ENCODE measurements at regions not wholly inside any gene's neighbourhood (a gene's known extent, or its start where the extent isn't known, plus 50 kb on each side); places are given as distances from the start of the nearest gene placed in this dataset.

GRCh38 chr4:56226579-56226978 is 160.7 kb downstream of the AASDH start:
- Mint-ChIP-seq H3K4me3 (no peak overlapping the region), H3K4me1 (no peaks in the 10 kb centered on the region), H3K27ac (ENCODE audit: unreplicated experiment) (no peak overlapping the region), H3K27me3 (ENCODE audit: low read depth) (no peaks in the 10 kb centered on the region), H3K36me3 (ENCODE audit: low read depth) (peaks cover 22% of the 10 kb centered on the region), H3K9me3 (no peaks in the 10 kb centered on the region)
- DNase-seq (ENCODE audit: low read depth, low spot score): no peak
- TF ChIP-seq CTCF (conservative IDR thresholded peaks at IDR 0.05): no peak

GRCh38 chr4:56224641-56225040 is 162.7 kb downstream of the AASDH start:
- Mint-ChIP-seq H3K27ac (ENCODE audit: unreplicated experiment) (no peak overlapping the region), H3K4me1 (no peaks in the 10 kb centered on the region), H3K9me3 (no peaks in the 10 kb centered on the region), H3K36me3 (ENCODE audit: low read depth) (peaks cover 14% of the 10 kb centered on the region), H3K27me3 (ENCODE audit: low read depth) (no peaks in the 10 kb centered on the region), H3K4me3 (no peak overlapping the region)
- TF ChIP-seq CTCF (conservative IDR thresholded peaks at IDR 0.05): no peak
- no peak for DNase-seq (ENCODE audit: low read depth, low spot score)

GRCh38 chr4:56222514-56222913 is 164.8 kb downstream of the AASDH start:
- DNase-seq (ENCODE audit: low read depth, low spot score): no peak
- TF ChIP-seq CTCF (conservative IDR thresholded peaks at IDR 0.05): no peak
- Mint-ChIP-seq H3K4me1 (no peaks in the 10 kb centered on the region), H3K36me3 (ENCODE audit: low read depth) (peaks cover 13% of the 10 kb centered on the region), H3K9me3 (peaks cover under 1% of the 10 kb centered on the region), H3K27ac (ENCODE audit: unreplicated experiment) (no peak overlapping the region), H3K4me3 (no peak overlapping the region), H3K27me3 (ENCODE audit: low read depth) (no peaks in the 10 kb centered on the region)

- no peak for TF ChIP-seq CTCF (conservative IDR thresholded peaks at IDR 0.05)
- Mint-ChIP-seq H3K36me3 (ENCODE audit: low read depth) (peaks cover 13% of the 10 kb centered on the region), H3K9me3 (peaks cover 2% of the 10 kb centered on the region), H3K27me3 (ENCODE audit: low read depth) (no peaks in the 10 kb centered on the region), H3K4me1 (peaks cover 10% of the 10 kb centered on the region), H3K4me3 (no peak overlapping the region), H3K27ac (ENCODE audit: unreplicated experiment) (no peak overlapping the region)
- no peak for DNase-seq (ENCODE audit: low read depth, low spot score)
Measured at GRCh38 chr4:56220261-56220660, 167.0 kb downstream of the AASDH start.

- TF ChIP-seq CTCF (conservative IDR thresholded peaks at IDR 0.05): no peak
- DNase-seq (ENCODE audit: low read depth, low spot score): no peak
- Mint-ChIP-seq H3K9me3 (peaks cover 2% of the 10 kb centered on the region), H3K4me1 (peaks cover 12% of the 10 kb centered on the region), H3K27me3 (ENCODE audit: low read depth) (no peaks in the 10 kb centered on the region), H3K4me3 (no peak overlapping the region), H3K27ac (ENCODE audit: unreplicated experiment) (no peak overlapping the region), H3K36me3 (ENCODE audit: low read depth) (peaks cover 13% of the 10 kb centered on the region)
Measured at GRCh38 chr4:56219447-56219846, 167.8 kb downstream of the AASDH start.

Data from neural crest cell (in vitro differentiated cells).